GM18858 (cell line): ENCODE measurements at regions not wholly inside any gene's neighbourhood (a gene's known extent, or its start where the extent isn't known, plus 50 kb on each side); places are given as distances from the start of the nearest gene placed in this dataset.
"Not testable (repeated sequence)": the region's sequence is repeated elsewhere in the genome, so short reads cannot be mapped to it uniquely, and the experiment has no call there.

ENCODE experiments used
- ATAC-seq: cut with Tn5 transposase; IDR thresholded peaks from one replicate; pipeline ENCODE4 v1.9.1; 2021; ENCODE audit not compliant: unreplicated experiment

GRCh38 chr17:37859451-37859850 is 64.8 kb upstream of the TBC1D3K start:
- ATAC-seq = no peak

DNA sequence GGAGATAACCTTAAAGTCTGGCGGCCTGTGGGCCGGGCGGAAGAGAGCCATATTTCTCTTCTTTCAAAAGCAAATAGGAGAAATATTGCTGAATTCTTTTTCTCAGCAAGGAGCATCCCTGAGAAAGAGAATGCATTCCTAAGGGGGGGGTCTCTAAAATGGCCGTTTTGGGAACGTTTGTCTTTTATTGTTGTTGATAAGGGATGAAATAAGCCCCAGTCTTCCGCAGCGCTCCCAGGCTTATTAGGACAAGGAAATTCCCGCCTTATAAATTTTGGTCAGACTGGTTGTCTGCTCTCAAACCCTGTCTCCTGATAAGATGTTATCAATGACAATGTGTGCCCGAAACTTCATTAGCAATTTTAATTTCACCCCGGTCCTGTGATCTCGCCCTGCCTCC is 65.8 kb upstream of the TBC1D3K start:
- not testable (repeated sequence) for ATAC-seq

GRCh38 chr17:37856245-37856644 is 68.0 kb upstream of the TBC1D3K start:
- no peak for ATAC-seq

DNA sequence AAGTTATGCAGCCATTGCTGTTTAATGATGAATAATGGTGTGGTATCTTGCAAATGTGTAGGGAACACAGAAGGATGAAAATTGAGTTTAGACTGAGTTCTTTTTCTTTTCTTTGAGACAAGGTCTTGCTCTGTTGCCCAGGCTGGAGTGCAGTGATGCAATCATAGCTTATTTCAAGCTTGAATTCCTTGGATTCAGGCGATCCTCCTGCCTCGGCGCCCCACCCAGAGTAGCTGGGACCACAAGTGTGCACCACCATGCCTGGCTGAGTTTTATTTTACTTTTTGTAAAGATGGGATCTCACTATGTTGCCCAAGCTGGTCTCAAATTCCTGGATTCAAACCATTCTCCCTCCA is 74.6 kb upstream of the TBC1D3K start:
- ATAC-seq = no peak

- peak; percentile 75 for ATAC-seq
These were observed 75.3 kb upstream of the TBC1D3K start for GRCh38 chr17:37848690-37849616.

- ATAC-seq = no peak
These were observed 76.3 kb upstream of the TBC1D3K start for GRCh38 chr17:37847811-37848331.

DNA sequence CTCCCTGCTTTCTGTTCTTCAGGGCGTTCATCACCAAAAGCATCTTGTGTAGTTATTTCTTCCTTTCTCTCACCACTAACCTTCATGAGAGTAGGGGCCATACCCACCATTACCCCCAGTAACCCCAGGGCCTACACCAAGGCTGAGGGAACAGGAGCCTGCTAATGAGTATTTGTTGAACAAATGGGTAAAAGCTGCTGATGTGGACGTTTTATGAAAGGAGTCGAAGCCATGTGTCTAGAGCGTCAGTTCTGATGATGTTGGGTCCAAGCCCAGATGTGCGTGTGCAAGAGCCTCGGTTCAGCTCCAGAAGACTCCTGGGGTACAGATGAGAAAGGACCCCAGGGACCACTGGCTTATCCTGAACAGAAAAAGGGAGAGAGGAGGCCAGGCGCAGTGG is 77.1 kb upstream of the TBC1D3K start:
- ATAC-seq = no peak

GRCh38 chr17:37844977-37845293 is 79.3 kb upstream of the TBC1D3K start:
- no peak for ATAC-seq

- ATAC-seq = no peak
These were observed 79.8 kb upstream of the TBC1D3K start for GRCh38 chr17:37844158-37844976.

DNA sequence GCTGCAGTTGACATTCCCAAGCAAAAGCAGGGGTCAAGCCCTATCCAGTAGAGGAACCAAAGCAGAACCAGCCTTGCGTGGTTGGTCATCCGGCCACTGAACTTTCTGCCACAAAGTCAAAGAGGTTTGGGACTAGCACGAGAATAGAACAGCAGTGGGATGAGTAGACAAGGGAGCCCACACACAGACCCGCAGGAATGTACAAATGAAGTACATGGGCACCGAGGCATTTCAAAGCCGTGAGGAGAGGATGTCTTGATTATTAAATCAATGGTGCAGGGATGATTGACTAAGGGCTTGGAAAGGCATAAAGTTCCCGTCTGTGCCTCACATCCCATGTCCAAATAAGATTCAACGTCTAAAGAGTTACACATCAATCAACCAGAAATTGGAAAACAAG is 81.8 kb upstream of the TBC1D3K start:
- ATAC-seq = no peak

DNA sequence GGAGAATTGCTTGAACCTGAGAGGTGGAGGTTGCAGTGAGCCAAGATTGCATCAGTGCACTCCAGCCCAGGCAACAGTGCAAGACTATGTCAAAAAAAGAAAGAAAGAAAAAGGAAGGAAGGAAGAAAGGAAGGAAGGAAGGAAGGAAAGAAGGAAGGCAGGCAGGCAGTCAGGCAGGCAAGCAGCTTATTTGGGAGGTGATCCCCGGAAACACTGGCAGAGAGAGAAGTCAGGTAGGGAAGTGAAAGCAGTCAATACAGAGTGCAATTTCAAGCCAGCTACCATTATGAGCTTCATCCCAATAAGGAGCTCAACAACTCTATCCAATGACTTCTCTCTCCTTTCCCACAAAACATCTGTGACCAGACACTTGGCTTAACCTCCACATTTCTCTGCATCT is 83.0 kb upstream of the TBC1D3K start:
- no peak for ATAC-seq

- no peak for ATAC-seq
These were observed 83.6 kb upstream of the TBC1D3K start for GRCh38 chr17:37840576-37840975.

DNA sequence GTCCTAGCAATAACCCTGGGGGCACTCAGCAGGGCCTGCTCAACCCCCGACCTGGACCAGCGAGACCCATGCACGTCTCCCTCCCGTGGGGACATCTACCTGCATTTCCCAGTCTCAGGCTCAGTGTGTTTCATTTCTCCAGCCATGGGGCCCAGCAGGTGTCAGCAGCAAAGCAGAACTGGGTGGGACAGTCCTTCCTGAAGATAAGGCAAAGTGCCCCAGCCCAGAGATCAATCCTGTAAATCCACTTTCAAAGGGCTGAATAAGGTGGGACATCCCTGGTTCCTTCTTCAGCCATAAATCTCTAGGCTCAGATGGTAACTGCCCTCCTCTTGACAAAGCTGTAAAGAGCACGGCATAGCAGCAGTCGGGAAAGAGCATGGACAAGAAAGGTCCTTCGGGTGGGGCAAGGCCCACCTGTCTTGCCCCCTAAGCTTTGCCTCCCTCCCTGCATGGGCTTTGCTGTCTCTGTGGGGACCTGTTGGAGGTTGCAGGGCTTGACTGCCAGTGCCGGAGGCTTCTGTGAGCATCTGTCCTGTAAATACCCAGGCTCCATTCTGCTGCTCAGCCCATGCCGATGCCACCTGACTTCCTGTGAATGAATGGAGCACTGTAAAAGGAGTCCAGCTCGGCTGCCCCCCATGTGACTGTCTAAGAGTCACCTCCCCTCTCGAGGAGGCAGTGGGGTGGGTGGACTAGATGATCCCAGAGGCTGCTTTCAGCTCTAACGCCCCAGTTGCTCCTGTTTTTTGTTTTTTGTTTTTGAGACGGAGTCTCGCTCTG is 84.8 kb upstream of the TBC1D3K start:
- no peak for ATAC-seq

DNA sequence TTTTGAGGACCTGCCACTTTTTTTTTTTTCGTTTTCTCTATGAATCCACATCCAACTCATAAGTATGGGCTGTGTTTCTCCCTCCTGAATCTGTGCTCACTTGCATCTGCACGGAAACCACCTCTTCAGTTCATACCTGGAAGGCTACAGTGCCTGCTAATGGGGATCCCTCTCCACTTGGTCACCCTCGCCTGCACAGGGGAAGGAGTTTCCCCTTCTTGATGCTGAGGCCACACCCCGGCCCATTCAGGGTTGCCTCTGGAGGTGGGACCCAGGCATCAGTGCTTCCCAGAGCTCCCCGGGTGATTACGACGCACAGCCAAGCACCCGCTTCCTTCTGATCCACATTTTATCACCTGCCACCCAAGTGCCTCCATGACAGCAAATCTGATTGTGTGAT is 85.9 kb upstream of the TBC1D3K start:
- ATAC-seq = no peak

DNA sequence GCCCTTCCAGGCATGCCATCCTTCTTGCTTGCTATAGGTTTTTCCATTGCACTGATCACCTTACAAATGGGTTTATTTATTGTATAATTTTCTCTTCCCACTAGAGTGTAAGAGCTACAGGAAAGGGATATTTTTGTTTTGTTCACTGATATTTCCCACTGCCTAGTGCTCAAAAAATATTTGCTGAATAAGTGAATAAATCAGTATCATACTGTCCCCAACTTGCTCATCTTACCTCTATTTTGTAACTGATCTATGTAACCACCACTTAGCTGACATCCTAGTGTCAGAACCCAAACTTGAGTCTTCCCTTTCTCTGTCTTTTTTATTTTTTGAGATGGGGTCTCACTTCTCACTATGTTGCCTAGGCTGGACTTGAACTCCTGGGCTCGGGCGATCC is 87.6 kb upstream of the TBC1D3K start:
- no peak for ATAC-seq

GRCh38 chr17:37834168-37834567 is 89.3 kb upstream of the HNF1B start:
- ATAC-seq = no peak

DNA sequence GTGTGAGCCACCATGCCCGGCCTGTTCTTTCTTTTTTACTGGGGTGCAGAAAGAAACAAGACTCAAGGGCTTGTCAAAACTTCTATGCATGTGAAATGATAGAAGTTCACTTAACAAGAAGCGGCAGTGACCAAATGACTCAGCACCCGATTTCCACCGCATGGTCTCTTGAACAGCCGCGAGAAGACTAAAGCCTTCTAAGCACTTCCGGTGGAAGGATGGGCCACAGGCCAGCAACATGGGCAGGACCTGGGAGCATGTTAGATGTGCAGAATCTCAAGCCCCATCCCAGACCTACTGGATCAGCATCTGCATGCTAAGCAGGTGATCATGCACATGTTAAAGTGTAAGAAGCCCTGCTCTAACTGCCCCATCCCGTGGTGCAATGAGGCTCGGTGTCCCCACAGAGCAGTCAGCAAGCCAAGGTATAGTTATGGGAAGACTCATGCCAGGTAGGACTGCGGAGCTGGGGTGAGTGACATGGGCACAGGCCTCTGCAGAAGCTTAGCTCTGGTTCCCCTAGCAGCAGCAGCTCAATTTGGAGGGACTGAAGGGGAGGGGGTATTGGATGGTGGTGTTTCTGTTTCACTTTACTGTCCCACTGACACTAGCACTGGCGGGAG is 88.5 kb upstream of the HNF1B start:
- no peak for ATAC-seq

DNA sequence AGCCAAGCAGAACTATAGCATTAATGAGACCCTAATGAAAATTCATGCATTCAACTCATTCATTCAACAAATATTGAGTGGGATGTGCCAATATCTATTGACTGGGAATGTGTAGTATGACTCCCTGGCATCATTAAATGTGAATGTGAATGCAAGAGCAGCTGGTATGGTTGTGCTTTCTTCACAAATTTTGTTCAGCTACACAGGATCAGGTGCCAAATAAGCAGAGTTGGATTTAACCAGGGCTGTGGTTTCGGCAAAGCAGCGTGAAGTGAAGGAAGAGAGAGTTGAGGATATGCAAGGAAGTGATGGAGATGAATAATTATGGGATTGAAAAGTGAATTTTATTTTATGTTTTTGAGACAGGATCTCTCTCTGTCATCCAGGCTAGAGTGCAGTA is 87.1 kb upstream of the HNF1B start:
- no peak for ATAC-seq

DNA sequence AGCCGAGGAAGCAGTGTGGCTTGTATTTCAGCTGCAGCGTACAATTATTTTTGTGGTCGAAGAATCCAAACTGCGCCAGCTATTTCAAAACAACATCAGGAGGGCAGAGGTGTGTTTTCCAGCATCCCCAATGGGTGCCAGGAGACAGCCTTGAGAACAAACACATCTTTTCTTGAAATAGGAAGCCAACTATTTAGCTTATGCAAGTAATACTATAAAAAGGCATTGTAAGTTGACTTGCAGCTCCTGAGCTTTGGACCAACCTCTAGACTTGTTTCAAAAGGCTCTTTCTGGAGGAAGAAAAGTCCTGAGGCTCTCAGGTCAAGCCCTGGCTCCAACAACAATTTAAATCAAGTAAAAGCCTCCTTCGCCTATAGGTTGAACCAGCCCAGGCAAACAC is 86.6 kb upstream of the HNF1B start:
- ATAC-seq = no peak

DNA sequence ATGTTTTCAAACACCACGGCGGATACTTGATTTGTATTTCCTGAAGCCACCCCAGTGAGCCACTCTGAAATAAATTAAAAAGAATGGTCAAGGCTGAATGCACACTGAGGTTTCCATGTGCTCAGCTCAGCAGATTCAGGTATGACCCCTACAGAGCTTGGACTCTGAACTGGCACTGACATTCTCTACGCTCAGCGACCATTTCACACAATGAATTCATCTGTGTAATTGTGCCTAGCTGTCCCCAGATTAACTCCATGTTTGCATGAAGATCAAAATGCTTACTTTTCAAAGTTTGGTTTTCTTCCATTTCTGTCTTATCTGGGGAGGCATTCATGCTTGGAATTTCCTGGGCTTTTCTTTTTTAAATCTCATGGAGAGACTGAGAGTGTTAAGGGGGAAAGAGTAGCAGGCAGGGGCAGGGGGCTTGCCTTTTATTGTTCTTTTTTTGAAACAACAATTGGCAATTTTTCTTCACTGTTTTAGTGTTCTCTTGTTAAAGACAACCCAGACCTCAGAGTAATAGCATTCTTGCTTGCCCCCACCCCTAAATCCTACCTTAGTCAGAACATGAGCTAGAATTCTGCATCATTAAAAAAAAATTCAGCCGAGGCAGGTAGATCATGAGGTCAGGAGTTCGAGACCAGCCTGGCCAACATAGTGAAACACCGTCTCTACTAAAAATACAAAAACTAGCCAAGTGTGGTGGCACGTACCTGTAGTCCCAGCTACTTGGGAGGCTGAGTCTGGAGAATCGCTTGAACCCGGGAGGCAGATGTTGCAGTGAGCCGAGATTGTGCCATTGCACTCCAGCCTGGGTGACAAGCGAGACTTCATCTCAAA is 85.5 kb upstream of the HNF1B start:
- ATAC-seq = peak; percentile 23
